ENCODE measurements at regions not wholly inside any gene's neighbourhood (a gene's known extent, or its start where the extent isn't known, plus 50 kb on each side); places are given as distances from the start of the nearest gene placed in this dataset.

GRCh38 chr2:226551522-226552250 is 247.9 kb downstream of the IRS1 start:
- no peak for TF ChIP-seq CTCF (IDR thresholded peaks at IDR 0.05; ENCODE audit: low read depth, low read length)
- DNase-seq (ENCODE audit: low read depth in 1 of 2, low spot score in 1 of 2) = no peak
- Histone ChIP-seq H3K9me3 (ENCODE audit: low read depth) (no peaks in the 10 kb centered on the region), H3K36me3 (no peaks in the 10 kb centered on the region), H3K27me3 (no peaks in the 10 kb centered on the region), H3K4me3 (no peak overlapping the region), H3K27ac (no peak overlapping the region), H3K4me1 (ENCODE audit: low read depth) (peaks cover 4% of the 10 kb centered on the region)

- Histone ChIP-seq H3K27me3 (no peaks in the 10 kb centered on the region), H3K36me3 (no peaks in the 10 kb centered on the region), H3K27ac (no peak overlapping the region), H3K9me3 (ENCODE audit: low read depth) (no peaks in the 10 kb centered on the region), H3K4me1 (ENCODE audit: low read depth) (no peaks in the 10 kb centered on the region), H3K4me3 (no peak overlapping the region)
- no peak for DNase-seq (ENCODE audit: low read depth in 1 of 2, low spot score in 1 of 2)
- no peak for TF ChIP-seq CTCF (IDR thresholded peaks at IDR 0.05; ENCODE audit: low read depth, low read length)
These were observed 248.8 kb downstream of the IRS1 start for GRCh38 chr2:226550801-226551200.

GRCh38 chr2:226548732-226549131 is 250.9 kb downstream of the IRS1 start:
- Histone ChIP-seq H3K4me1 (ENCODE audit: low read depth) (no peaks in the 10 kb centered on the region), H3K27me3 (no peaks in the 10 kb centered on the region), H3K27ac (no peak overlapping the region), H3K4me3 (no peak overlapping the region), H3K9me3 (ENCODE audit: low read depth) (no peaks in the 10 kb centered on the region), H3K36me3 (no peaks in the 10 kb centered on the region)
- no peak for TF ChIP-seq CTCF (IDR thresholded peaks at IDR 0.05; ENCODE audit: low read depth, low read length)
- peak in 1 of 2 donors; percentile 36 for DNase-seq (ENCODE audit: low read depth in 1 of 2, low spot score in 1 of 2)

- no peak for DNase-seq (ENCODE audit: low read depth in 1 of 2, low spot score in 1 of 2)
- no peak for TF ChIP-seq CTCF (IDR thresholded peaks at IDR 0.05; ENCODE audit: low read depth, low read length)
- H3K36me3 ChIP-seq = no peaks in the 10 kb centered on the region
- no peak overlapping the region for H3K4me3 ChIP-seq
- no peaks in the 10 kb centered on the region for H3K27me3 ChIP-seq
- H3K9me3 ChIP-seq (ENCODE audit: low read depth) = no peaks in the 10 kb centered on the region
- H3K4me1 ChIP-seq (ENCODE audit: low read depth) = peaks cover 4% of the 10 kb centered on the region
- H3K27ac ChIP-seq = no peak overlapping the region
These were observed 254.9 kb downstream of the IRS1 start for GRCh38 chr2:226544596-226545210.

GRCh38 chr2:226540204-226540994 is 259.2 kb downstream of the IRS1 start:
- Histone ChIP-seq H3K36me3 (no peaks in the 10 kb centered on the region), H3K4me3 (no peak overlapping the region), H3K27ac (no peak overlapping the region), H3K27me3 (no peaks in the 10 kb centered on the region), H3K4me1 (ENCODE audit: low read depth) (peaks cover 4% of the 10 kb centered on the region), H3K9me3 (ENCODE audit: low read depth) (no peaks in the 10 kb centered on the region)
- DNase-seq (ENCODE audit: low read depth in 1 of 2, low spot score in 1 of 2) = no peak
- TF ChIP-seq CTCF (IDR thresholded peaks at IDR 0.05; ENCODE audit: low read depth, low read length) = no peak

All from cardiac muscle cell (in vitro differentiated cells and primary cell).